HG03432 (cell line): ENCODE measurements at regions not wholly inside any gene's neighbourhood (a gene's known extent, or its start where the extent isn't known, plus 50 kb on each side); places are given as distances from the start of the nearest gene placed in this dataset.
"Not testable (repeated sequence)": the region's sequence is repeated elsewhere in the genome, so short reads cannot be mapped to it uniquely, and the experiment has no call there.

Source experiments
- ATAC-seq: cut with Tn5 transposase; IDR thresholded peaks from one replicate; pipeline ENCODE4 v1.9.1; 2021; ENCODE audit warnings: mild to moderate bottlenecking, moderate library complexity; ENCODE audit not compliant: unreplicated experiment

GRCh38 chr13:28574617-28575142 lies 79.8 kb upstream of the FLT1 start:
- ATAC-seq = peak; percentile 65

DNA sequence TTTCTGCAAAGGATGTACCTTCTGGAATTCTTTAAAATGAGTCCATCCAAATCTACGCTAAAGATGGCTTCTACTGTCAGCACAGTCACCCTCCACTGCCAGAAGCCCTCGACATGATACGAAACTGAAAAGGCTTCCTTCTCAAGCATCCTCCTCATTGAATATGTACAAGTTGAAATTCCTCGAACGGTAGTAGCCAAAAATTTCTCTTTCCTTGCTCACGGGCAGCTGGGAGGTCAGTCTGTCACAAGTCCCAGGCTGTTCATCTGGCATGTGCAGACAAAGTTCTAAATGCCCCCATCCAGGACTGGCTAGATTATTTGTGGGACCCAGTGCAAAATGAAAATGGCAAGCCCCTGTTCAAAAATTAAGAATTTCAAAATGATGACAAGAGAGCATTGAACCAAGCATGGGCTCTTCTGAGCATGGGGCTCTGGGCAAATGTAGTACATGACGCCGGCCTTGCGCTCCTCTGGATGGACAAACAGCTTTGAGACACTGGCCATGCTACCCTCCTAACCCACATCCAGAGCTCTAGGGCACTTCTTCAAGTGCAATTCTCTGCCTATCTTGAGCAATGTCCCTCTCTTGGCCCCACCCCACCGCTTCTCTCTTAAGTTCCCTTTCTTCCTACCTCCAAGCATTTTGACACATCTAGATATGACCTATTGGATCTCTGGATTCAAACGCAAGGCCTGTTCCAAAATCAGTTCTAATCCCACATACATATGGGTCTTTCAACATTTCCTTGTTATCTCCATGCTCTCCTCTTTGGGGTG lies 78.9 kb upstream of the FLT1 start:
- ATAC-seq = no peak

DNA sequence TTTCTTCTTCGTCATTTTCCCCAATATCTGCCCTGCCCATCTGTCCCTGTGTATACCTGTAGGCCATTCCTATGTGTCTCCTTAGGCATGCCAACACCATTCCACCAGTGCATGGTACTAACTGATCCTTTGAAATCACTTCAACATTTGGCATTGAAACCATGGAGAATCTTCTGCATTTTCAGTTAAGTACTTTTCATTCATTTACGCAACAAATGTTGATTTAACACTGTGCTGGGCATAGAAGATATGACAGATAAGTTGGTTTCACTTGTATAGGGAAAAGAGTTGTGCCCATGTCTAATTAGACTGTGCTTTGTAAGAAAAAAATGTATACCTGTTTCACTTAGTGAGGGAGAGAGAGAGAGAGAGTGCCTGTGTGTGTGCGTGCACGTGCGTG lies 77.9 kb upstream of the FLT1 start:
- no peak for ATAC-seq

- not testable (repeated sequence) for ATAC-seq
Measured at GRCh38 chr13:28570356-28570755, 75.4 kb upstream of the FLT1 start.

- ATAC-seq = no peak
Measured at GRCh38 chr13:28569886-28570285, 75.0 kb upstream of the FLT1 start.

DNA sequence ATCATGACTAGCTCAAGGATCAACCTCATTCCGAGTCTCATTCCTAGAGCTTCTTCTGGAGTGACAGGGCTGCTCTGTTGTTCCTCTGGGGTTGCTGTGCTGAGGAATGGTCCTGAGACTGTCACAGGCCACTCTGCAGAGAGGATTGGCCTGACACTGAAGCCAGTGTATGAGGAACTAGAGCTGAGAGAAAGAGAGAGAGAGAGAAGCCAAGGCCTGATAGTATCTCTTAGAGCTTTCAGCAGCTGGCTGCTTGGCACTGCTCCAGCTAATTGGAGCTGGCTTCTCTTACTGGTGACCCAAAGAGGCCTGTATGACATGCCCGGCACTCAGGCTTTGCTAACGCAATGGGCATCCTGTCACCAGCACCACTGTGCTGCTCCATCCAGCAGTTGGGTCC lies 73.4 kb upstream of the FLT1 start:
- ATAC-seq = peak; percentile 95

DNA sequence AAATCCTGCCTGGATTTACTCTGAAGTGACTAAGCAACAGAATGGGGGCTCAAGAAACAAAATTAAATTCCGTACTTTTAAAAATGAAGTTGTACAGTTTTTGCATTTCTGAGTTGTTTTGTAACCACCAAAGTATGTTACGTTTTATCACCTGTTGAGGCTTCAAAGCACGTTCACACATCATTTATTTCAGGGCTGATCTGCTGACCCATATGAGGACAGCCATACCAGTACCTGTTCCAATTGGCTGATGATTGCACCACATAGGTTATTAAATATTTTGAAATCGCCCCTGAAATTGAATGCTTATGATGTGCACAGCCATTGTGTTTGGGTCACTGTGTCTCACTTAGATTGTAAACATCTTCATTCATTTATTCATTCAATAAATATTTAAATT lies 72.0 kb upstream of the FLT1 start:
- no peak for ATAC-seq

GRCh38 chr13:28566283-28566682 lies 71.4 kb upstream of the FLT1 start:
- no peak for ATAC-seq

DNA sequence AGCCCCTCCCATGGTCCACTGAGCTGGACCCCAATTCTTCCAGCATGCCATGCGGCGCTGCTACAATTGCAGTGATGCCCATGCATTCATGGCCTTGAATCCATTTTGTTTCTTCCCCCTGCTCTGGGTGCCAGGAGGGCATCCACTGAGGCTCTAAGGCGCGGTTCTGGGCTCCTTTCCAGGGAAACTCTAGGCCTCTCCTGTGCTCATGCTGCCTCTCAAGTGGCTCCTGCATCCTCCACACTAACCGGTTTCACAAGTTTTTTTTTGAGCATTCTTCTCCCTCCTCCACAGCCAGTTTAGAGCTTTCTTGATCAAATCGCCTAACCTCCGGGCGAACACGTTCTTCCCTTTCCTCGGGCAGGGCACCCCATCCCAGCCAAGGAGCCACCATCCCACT lies 69.1 kb upstream of the FLT1 start:
- ATAC-seq = no peak

GRCh38 chr13:28563609-28564008 lies 68.7 kb upstream of the FLT1 start:
- no peak for ATAC-seq

- no peak for ATAC-seq
Measured at GRCh38 chr13:28560612-28561011, 65.7 kb upstream of the FLT1 start.

DNA sequence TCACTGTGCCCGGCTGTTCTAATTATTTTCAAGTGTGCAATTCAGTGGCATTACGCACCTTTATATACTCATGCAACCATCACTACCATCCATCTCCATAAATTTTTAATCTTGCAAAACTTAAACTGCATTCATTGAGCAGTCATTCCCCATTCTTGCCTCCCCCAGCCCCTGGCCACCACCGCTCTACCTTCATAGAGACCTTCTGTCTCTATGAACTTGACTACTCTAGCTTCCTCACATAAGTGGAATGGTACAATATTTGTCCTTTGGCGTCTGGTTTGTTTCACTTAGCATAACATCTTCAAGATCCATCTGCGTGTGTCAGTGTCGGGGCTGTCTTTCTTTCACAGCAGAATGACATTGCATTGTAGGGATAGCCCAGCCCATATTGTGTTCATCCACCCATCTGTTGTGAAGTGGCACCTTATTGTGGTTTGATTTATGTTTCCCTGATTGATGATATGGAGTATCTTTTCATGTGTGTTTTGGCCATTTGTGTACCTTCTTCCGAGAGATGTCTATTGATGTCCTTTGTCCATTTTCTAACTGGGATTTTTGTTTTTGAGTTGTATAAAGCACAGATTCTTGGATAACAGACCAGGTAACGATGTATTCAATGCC lies 64.8 kb upstream of the FLT1 start:
- ATAC-seq = no peak

DNA sequence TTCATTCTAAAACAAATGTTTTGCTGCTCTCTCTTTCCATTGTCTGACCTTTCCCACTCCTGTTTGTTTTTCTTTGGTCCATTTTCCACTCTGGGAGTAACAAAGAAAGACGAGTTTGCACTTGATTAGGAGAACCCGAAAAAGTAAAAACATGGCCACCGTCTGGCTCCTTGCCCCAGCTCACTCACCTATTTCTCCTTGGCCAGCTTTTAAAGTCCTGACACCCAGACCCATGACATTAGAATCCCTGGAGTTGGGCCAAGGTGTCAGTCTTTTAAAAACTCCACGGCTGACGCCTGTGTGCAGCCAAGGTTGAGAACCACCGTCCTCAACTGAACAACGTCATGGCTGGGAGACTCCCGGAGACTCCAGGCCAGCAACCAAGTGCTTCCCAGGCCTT lies 63.6 kb upstream of the FLT1 start:
- ATAC-seq = no peak

- ATAC-seq = no peak
Measured at GRCh38 chr13:28557725-28558520, 63.0 kb upstream of the FLT1 start.

DNA sequence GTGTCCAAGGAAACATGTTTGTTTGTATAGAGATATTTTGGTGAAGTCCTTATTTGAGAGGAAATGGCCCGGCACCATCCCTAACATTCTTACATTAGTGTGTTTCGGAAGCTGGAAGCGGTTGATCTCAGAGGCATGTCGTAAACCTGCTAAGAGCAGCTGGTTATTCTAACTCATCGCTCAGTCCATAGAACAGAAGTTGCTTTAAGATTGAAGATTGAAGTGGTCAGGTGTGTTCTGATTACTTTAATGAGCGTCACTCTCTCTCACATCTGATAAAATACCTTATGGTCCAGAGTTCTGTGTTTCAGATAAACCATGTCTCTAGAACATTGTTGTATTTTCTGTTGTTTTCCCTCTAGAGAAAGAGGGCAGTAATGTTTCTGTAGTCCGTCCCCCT lies 60.2 kb upstream of the FLT1 start:
- ATAC-seq = no peak

DNA sequence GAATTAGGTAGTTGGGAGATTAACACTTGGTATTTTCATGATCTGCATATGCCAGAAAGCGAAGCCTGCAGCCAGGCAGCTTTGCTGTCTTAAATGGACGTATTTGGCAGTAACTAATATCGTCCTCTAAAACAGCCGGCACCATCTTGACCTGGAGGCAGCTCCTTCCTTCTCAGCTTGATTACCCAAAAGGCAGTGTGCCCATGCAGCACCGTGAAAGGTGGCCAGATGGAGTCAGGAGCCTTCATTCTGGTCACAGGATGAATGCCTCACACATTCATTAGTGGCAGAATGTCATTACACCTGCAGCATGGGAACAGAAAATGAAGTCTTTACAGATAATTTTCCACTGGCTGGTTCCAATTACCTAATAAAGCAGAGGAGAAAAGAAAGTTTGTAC lies 59.0 kb upstream of the FLT1 start:
- ATAC-seq = no peak

GRCh38 chr13:28552288-28552687 lies 57.4 kb upstream of the FLT1 start:
- ATAC-seq = no peak

GRCh38 chr13:28551498-28551895 lies 56.6 kb upstream of the FLT1 start:
- ATAC-seq = no peak

DNA sequence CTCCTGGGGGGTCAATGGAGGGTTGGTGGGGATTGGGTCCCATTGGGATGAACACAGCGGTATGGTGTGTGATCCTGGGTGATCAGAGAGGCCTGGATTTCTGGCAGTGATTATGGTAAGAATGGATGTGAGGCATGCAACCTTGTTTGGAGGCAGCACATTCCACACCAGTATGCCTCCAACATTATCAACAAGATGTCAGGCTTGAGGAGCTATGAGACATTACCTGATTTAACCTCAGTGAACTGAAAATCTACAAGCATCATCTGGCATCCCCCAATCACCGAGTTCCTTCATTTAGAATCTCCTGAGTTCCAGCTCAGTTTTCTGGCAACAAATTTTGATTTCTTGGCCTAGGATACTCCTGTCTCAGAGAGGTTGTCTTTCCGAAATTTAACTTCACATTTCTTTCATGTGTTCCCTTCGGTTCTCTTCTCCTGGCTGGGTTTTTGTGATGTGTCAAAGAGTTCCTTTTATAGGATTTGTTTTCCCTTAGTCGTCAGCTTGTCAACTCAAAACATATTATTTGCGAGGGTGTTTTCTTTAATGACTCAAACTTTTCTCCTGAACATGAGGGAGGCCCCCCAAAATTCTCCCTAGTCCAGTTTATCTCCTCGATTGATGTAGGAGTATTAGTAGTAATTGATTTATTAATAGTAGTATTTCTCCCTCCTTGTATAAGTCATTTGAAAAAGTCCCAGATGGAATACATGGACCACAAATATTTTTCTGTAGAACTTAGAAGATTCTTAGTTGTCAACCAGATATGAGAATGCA lies 56.0 kb upstream of the FLT1 start:
- no peak for ATAC-seq

GRCh38 chr13:28550091-28550490 lies 55.2 kb upstream of the FLT1 start:
- no peak for ATAC-seq

GRCh38 chr13:28548872-28549271 lies 53.9 kb upstream of the FLT1 start:
- ATAC-seq = no peak
